Heart left ventricle (tissue), 13 donors: ENCODE measurements at regions not wholly inside any gene's neighbourhood (a gene's known extent, or its start where the extent isn't known, plus 50 kb on each side); places are given as distances from the start of the nearest gene placed in this dataset.

Experiments
- POLR2A ChIP-seq, 2 donors: fragments of 450-650 bp; IDR thresholded peaks; one replicate each; pipeline ENCODE4 v1.6.1; 2017; ENCODE audit warnings: antibody characterized with exemption in 2 of 2, mild to moderate bottlenecking in 2 of 2, moderate library complexity in 2 of 2
- TF ChIP-seq, protein P1 (sequence below), 12 donors: fragments of 200-600 bp; sonication (generic) in 4 of 12; IDR thresholded peaks; one replicate each; pipeline versions ENCODE4 v1.5.0 to v1.8.0; 2018 to 2022; ENCODE audit warnings: antibody characterized with exemption in 12 of 12, mild to moderate bottlenecking in 5 of 12
- donor health status: ischemic (EF 13 %, LVEDD 7.1; RV severe dilation, severe dysfunction).
- donor health status: DM: no; HTN: yes; CAD: no.
- donor health status: DM: no; HTN: no; CAD: no.
- donor health status: ischemic (EF 25% LVEDD 6.9; RV normal size, moderate dysfunction).
- donor health status: ischemic (EF 25% LVEDD 5.7; RV mildly dilated, moderate dysfunction).
- donor health status: ischemic (EF 35%, LVEDD 5.7; RV mildly dilated, moderate dysfunction).
- donor health status: nonischemic (EF 11% LVEDD 7.7; RV severe dilation, severe dysfunction).
- donor health status: DM: yes; HTN: yes; CAD: no.
- donor health status: PGD.
- donor health status: ischemic (EF 29% LVEDD 5.4; RV normal size, mild dysfunction).
- donor health status: nonischemic (EF 23%, LVEDD 6.1; RV moderate dilation, normal function).

DNA sequence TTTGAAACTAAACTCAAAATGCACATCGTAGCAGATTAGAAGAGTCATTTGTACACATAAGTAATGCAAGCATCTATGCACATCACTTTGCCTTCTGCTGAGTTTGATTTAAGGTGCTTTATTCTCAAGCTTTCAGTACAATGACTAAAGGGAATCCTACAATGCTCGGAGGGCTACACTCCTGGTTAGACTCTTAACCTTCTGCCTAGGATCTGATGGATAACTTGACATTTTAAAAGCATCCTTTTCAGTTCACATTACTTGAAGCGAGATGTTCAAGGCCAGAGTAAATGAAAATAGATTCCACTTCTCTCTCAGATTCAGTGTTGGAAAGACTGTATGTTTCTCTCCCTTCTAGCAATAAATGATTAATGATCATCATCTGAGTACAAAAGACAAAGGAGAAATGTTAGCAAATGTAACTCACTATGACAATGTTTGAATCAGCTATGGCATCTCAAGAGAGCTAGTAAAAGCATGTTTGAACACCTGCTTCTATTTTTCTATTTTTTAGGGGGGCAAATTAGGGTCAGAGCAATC lies 259.2 kb upstream of the ANO3 start:
- TF ChIP-seq, protein P1, sequence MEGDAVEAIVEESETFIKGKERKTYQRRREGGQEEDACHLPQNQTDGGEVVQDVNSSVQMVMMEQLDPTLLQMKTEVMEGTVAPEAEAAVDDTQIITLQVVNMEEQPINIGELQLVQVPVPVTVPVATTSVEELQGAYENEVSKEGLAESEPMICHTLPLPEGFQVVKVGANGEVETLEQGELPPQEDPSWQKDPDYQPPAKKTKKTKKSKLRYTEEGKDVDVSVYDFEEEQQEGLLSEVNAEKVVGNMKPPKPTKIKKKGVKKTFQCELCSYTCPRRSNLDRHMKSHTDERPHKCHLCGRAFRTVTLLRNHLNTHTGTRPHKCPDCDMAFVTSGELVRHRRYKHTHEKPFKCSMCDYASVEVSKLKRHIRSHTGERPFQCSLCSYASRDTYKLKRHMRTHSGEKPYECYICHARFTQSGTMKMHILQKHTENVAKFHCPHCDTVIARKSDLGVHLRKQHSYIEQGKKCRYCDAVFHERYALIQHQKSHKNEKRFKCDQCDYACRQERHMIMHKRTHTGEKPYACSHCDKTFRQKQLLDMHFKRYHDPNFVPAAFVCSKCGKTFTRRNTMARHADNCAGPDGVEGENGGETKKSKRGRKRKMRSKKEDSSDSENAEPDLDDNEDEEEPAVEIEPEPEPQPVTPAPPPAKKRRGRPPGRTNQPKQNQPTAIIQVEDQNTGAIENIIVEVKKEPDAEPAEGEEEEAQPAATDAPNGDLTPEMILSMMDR (IDR thresholded peaks at IDR 0.05), result no peak
- TF ChIP-seq POLR2A (IDR thresholded peaks at IDR 0.05), result no peak
